ENCODE measurements at regions not wholly inside any gene's neighbourhood (a gene's known extent, or its start where the extent isn't known, plus 50 kb on each side); places are given as distances from the start of the nearest gene placed in this dataset.

- no peak for DNase-seq (ENCODE audit: low spot score)
- no peak overlapping the region for H3K27ac ChIP-seq
- no peak overlapping the region for H3K4me3 ChIP-seq
- TF ChIP-seq CTCF (IDR thresholded peaks at IDR 0.05) = no peak
Observed at GRCh38 chr2:12607971-12608370, 108.8 kb upstream of the TRIB2 start.

DNA sequence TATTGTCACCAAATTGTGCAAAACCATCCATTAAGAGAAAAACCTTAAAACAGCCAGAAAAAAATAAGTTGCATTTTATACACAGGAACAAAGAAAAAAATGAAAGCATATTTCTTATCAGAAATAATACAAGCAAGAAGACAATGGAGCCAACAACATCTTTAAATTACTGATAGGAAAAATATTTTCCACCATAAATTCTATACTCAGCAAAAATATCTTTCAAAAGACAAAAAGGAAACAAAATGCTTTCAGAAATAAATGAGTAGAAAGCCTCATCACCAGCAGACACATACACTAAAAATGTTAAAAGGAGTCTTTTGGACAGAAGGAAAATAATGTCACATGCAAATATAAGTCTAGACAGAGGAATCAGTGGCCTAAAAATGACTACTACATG, 106.4 kb upstream of the TRIB2 start:
- TF ChIP-seq CTCF (IDR thresholded peaks at IDR 0.05) = no peak

GRCh38 chr2:12612168-12612567, 104.6 kb upstream of the TRIB2 start:
- Histone ChIP-seq H3K4me3 (no peak overlapping the region), H3K27ac (no peak overlapping the region)
- no peak for DNase-seq (ENCODE audit: low spot score)
- TF ChIP-seq CTCF (IDR thresholded peaks at IDR 0.05) = no peak

More for the DNA sequence above, 106.4 kb upstream of the TRIB2 start:
- Histone ChIP-seq H3K4me3 (no peak overlapping the region), H3K27ac (no peak overlapping the region)
- DNase-seq (ENCODE audit: low spot score) = no peak

DNA sequence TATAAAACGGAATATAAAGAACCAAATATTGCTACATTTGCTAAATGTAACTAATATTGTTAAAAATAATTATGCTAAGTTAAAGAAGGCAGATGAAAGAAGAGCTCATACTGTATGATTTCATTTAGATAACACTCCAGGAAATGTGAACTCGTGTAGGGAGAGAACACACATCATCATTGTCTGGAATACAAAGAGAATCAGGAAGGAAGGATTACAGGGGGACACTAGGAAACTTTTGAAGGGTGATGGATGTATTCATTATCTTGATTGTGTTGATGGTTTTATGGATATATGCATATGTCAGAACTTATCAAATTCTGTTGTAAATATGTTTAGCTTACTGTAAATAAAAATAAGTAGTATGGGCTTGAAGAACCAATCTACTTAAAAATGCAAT, 104.1 kb upstream of the TRIB2 start:
- no peak overlapping the region for H3K27ac ChIP-seq
- no peak for DNase-seq (ENCODE audit: low spot score)
- H3K4me3 ChIP-seq = no peak overlapping the region
- no peak for TF ChIP-seq CTCF (IDR thresholded peaks at IDR 0.05)

GRCh38 chr2:12613137-12613835, 103.5 kb upstream of the TRIB2 start:
- TF ChIP-seq CTCF (IDR thresholded peaks at IDR 0.05) = no peak
- no peak for DNase-seq (ENCODE audit: low spot score)
- Histone ChIP-seq H3K27ac (no peak overlapping the region), H3K4me3 (no peak overlapping the region)

- H3K4me3 ChIP-seq = no peak overlapping the region
- no peak overlapping the region for H3K27ac ChIP-seq
- TF ChIP-seq CTCF (IDR thresholded peaks at IDR 0.05) = no peak
- no peak for DNase-seq (ENCODE audit: low spot score)
Observed at GRCh38 chr2:12615509-12615908, 101.2 kb upstream of the TRIB2 start.

DNA sequence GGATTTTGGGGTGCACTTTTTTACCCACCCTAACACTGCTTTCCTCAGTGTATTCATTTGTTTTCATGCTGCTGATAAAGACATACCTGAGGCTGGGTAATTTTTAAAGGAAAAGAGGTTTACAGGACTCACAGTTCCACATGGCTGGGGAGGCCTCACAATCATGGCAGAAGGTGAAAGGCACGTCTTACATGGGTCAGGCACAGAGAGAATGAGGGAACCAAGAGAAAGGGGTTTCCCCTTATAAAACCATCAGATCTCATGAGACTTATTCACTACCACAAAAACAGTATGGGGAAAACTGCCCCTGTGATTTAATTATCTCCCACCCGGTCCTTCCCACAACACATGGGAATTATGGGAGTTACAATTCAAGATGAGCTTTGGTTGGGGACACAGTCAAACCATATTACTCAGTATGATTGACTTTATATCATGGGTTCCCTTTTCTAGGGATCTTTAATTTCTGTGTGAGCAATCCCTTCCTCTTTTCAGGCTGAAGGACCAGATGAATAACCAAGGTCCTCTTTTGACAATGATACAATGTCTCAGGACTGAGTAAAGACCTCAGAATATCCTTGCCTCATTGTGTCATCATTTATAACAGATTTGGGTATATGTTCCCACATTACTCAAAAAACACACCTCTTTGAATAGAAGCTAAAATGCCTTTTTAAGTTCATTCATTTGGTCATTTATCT, 100.1 kb upstream of the TRIB2 start:
- Histone ChIP-seq H3K4me3 (no peak overlapping the region), H3K27ac (no peak overlapping the region)
- no peak for TF ChIP-seq CTCF (IDR thresholded peaks at IDR 0.05)
- DNase-seq (ENCODE audit: low spot score) = no peak

Measured in coronary artery (tissue), 2 donors.